GM21717 (cell line): ENCODE measurements at regions not wholly inside any gene's neighbourhood (a gene's known extent, or its start where the extent isn't known, plus 50 kb on each side); places are given as distances from the start of the nearest gene placed in this dataset.

Source experiments
- ATAC-seq: cut with Tn5 transposase; IDR thresholded peaks from one replicate; pipeline ENCODE4 v1.9.1; 2021; ENCODE audit warnings: mild to moderate bottlenecking, moderate library complexity; ENCODE audit not compliant: unreplicated experiment

DNA sequence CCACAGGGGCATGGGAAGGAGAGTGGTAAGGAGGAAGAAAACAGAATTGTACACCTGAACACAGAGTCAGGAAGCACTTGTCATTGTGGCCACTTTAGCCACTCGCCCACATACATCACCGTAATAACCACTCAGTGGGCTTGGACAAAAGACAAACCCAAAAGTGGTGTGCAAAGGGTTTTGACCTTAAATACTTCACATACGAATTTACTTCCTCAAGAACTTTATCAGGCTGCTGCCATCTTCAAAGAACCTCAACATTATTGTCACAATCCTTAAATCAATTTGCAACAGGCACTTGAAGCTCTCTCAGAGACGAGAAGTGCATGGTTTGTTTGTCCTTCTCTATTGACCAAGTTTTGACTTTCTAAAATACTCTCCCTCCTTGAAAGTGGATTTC lies 187.3 kb upstream of the EGLN3 start:
- no peak for ATAC-seq

GRCh38 chr14:34137001-34137745 lies 186.3 kb upstream of the EGLN3 start:
- ATAC-seq: no peak

DNA sequence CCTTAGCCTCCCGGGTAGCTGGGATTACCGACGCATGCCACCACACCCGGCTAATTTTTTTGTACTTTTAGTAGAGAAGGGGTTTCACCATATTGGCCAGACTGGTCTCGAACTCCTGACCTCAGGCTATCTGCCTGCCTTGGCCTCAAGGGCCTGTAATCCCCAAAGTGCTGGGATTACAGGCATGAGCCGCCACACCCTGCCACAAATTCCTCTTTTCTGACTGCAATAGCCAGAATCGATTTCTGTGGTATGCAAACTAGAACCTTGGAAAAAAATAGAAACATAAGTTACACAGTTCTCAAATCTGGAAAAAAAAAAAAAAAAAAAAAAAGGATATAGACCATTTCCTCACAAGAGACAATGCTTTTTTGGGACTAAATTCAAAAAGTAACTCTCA lies 184.6 kb upstream of the EGLN3 start:
- no peak for ATAC-seq

- ATAC-seq: no peak
Measured at GRCh38 chr14:34134484-34134883, 183.6 kb upstream of the EGLN3 start.

DNA sequence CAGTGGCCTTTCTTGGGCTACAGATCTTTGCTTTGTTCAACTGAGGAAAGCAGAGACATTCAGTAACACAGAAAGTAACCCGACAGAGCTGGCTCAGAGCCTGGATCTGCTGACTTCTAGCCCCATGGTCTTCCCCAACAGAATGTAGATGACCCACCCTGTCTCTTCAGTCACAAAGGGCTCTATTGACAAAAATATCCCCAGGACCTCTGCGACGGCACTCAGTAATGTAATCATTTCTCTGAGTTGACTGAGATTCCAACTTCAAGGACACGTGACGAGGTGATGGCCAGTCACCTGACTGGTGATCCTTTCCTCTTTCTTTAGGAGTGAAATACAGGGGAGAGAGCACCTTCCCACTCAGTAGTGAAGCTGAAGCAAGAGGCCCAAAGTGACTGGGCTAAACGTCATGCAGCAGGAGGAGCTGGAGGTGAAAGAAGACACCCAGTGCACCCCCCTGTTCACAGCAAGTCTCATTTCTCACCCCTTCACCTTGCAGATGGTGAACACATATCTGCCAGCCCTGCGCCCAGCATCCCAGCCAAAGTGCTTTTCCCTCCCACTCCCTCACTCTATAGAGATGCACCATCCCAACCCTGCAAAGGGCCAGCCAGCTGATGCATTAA lies 179.2 kb upstream of the EGLN3 start:
- ATAC-seq: no peak

DNA sequence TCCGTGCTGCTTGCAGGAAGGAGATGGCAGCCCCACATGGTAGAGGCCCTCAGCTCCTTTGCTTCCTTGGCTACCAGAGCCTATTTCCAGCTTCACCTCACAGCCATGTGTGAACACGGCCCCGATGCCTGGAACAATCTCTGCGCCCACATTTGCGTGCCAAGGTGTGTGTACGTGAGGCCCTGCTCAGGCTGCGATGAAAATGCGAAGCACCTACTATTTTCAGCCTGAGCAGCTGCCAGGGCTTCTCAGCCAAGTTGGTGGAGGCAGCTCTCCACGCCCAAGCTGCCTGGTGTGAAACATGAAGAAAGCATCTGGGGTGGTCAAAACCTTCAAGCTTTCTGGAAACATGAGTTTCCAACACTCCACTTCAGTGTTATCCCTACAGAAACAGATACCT lies 177.8 kb upstream of the EGLN3 start:
- ATAC-seq: no peak

- no peak for ATAC-seq
Measured at GRCh38 chr14:34126586-34126985, 175.7 kb upstream of the EGLN3 start.

DNA sequence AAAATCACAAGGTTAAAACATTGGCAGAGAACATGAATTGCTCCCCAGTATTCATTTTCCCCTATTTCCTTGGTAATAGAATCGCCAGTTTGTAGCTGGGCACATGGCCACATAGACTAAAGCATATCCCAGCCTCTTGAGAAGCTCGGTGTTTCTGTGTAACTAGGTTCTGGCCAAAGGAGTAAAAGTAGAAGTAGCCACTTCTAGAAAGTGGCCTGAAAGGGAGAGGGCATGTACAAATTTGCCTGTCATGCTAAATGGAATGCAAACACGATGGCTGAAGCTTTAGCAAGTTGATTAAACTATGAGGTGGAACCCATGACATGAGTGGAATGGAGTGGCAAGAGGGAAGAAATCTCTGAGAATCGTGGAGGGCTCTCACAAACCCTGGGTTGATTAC lies 173.7 kb upstream of the EGLN3 start:
- ATAC-seq: no peak

- ATAC-seq: no peak
Measured at GRCh38 chr14:34122650-34123049, 171.8 kb upstream of the EGLN3 start.

DNA sequence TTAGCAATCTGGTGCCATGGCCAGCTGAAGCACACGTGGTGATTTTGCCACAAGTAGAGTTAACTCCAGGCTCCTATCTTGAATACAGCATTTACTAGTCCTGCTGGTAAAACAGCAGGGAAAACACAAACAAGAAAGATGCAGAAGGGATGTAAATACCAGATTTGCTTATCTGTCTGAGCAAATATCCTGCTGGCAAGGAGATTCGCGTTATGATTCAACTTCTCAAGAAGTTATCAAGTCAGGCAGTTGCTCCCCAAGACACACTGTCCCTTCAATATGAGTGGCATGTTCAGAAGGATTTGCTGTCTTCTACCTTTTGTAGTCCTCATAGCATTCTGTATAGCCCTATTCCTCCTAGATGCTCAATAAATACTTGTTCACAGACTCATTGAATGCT lies 171.2 kb upstream of the EGLN3 start:
- ATAC-seq: no peak

DNA sequence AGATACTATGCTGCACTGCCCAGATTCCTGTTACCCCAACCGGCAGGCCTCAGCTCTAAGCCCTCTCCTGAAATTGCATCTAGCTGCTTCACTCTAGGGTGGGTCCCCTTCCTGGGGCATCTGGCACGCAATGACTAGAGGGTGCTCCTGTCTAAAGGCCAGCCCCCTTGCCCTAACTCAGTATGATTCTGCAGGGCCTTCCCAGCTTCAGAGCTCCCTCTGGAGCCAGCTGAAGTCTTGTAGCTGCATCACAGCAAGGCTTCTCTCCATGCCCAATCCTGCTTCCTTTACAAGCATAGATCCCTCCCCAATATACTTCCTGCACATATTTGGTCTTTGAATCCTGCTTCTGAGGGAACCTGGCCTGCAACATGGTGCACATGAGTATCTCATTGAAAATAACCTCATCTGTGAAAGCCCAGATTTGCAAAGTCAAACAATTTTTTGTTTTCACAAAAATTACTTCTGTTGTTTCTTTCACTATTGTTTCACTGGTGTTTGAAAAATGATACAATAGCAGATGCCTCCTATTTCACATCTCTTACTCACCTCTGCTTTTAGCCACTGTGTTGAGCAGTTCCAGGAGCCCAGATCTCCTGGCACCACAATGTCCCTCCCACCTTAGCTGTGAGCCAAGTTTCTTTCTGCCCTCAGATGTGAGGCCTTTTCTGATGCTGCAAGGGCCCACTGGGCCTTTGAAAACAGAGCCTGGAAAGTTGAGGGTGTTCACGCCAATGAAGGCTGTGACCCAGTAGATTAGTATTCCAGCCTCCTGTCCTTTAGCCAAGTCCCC lies 169.5 kb upstream of the EGLN3 start:
- no peak for ATAC-seq

GRCh38 chr14:34119107-34119858 lies 168.4 kb upstream of the EGLN3 start:
- ATAC-seq: no peak

DNA sequence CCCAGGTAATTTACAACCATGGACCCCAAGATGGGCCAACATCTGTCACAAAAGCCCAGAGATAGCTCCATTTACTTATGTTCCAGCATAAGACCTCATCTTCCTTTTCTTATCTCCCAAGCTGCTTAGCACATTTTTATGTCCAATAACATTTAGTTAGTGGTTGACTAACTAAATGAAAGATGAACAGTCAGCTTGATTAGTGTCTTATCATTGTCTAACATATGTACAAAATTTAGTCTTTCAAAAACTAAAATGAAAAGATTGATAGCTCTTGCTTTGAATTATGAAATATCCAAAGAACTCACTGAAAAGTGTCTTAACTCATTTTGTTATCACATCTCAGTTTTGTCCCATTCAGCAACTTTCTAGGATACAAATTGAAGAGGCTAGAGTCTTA lies 163.1 kb upstream of the EGLN3 start:
- ATAC-seq: no peak

- no peak for ATAC-seq
Measured at GRCh38 chr14:34113005-34113511, 162.2 kb upstream of the EGLN3 start.

DNA sequence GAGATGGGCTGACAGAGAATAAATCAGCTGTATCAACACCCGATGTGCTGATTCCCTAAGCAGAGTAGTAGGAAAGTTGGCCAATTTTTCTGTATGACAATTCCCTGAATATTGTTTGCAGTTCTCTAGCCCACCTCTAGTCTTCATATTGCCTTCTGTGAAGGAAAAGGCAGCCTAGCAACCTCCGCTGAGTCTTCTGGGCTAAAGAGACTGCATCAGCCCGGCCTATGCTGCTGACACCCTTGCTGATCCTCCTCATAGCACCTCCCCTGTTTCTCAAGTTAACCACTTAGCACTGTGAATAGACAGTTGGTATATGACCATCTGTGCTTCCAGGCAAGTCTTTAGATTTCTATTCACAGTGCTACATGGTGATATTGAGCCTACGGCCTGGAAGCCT lies 161.1 kb upstream of the EGLN3 start:
- no peak for ATAC-seq

GRCh38 chr14:34111505-34111904 lies 160.6 kb upstream of the EGLN3 start:
- no peak for ATAC-seq

- ATAC-seq: no peak
Measured at GRCh38 chr14:34110531-34110930, 159.7 kb upstream of the EGLN3 start.

DNA sequence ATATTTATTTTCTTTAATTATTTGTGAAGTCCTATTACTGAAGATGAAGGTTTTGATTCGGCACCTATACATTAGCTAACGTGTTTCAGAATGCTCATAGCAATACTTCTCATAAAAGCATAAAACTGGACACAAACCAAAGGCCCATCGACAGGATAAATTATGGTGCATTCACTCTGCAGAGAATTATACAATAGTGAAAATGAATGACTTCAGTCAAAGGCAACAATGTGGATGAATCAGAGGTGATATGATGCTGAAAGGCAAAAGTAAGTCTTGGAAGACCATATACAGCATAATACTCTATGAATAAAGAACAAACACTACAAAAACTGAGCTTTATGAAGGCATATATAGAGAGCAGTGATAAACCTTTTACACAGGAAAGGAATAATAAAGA lies 156.6 kb upstream of the EGLN3 start:
- no peak for ATAC-seq

GRCh38 chr14:34106310-34106709 lies 155.4 kb upstream of the EGLN3 start:
- no peak for ATAC-seq

GRCh38 chr14:34104489-34105397 lies 153.9 kb upstream of the EGLN3 start:
- ATAC-seq: no peak
